A673 (cell line): ENCODE measurements at regions not wholly inside any gene's neighbourhood (a gene's known extent, or its start where the extent isn't known, plus 50 kb on each side); places are given as distances from the start of the nearest gene placed in this dataset.

Experiments
- BruUV-seq: library from RNA; stranded (reverse); fragments of 400-500 nt; replicated peaks from 2 replicates; lab custom pipeline; 2021; lab: Mats Ljungman, UMichigan
- CTCF ChIA-PET: fragments of 300-600 bp; sonication (Branson Sonifier 250); formaldehyde crosslinking; loops from one replicate; lab custom pipeline; 2022; ENCODE audit warnings: antibody characterized with exemption; lab: Charles Lee
- POLR2A ChIA-PET: fragments of 300-600 bp; sonication (Branson Sonifier 250); formaldehyde crosslinking; loops from one replicate; lab custom pipeline; 2022; ENCODE audit warnings: antibody characterized with exemption; ENCODE audit not compliant: low non-redundant PET; lab: Charles Lee
- DNase-seq: peaks from one replicate; pipeline ENCODE4 v3.0.0-alpha.2; 2015; ENCODE audit warnings: low spot score
- H3K27ac ChIP-seq: fragments of 200-600 bp; sonication (generic); 2 replicates; pipeline ENCODE4 v1.5.1; 2016; ENCODE audit warnings: mixed run types, low read depth, mild to moderate bottlenecking, mixed read lengths, antibody characterized with exemption, low read length; ENCODE audit not compliant: poor library complexity, severe bottlenecking
- H3K27me3 ChIP-seq: fragments of 200-600 bp; sonication (generic); replicated peaks from 2 replicates; pipeline ENCODE4 v1.6.1; 2017; ENCODE audit warnings: mixed run types, low read depth, mild to moderate bottlenecking, mixed read lengths, antibody characterized with exemption, low read length; ENCODE audit not compliant: insufficient read depth, poor library complexity
- H3K36me3 ChIP-seq: fragments of 200-600 bp; sonication (generic); 2 replicates; pipeline ENCODE4 v1.6.1; 2016; ENCODE audit warnings: mixed run types, mild to moderate bottlenecking, mixed read lengths, antibody characterized with exemption, low read length; ENCODE audit not compliant: insufficient read depth, poor library complexity, severe bottlenecking
- H3K4me1 ChIP-seq: fragments of 200-600 bp; sonication (generic); 2 replicates; pipeline ENCODE4 v1.6.1; 2017; ENCODE audit warnings: mixed run types, mild to moderate bottlenecking, mixed read lengths, antibody characterized with exemption, low read length; ENCODE audit not compliant: insufficient read depth, poor library complexity, severe bottlenecking
- H3K4me3 ChIP-seq: fragments of 200-600 bp; sonication (generic); 2 replicates; pipeline ENCODE4 v1.5.1; 2016; ENCODE audit warnings: low read depth, mixed run types, mild to moderate bottlenecking, mixed read lengths, low read length; ENCODE audit not compliant: poor library complexity, severe bottlenecking
- H3K9me3 ChIP-seq: fragments of 200-600 bp; sonication (generic); 2 replicates; pipeline ENCODE4 v1.6.1; 2016; ENCODE audit warnings: mixed run types, low read depth, mild to moderate bottlenecking, mixed read lengths, antibody characterized with exemption, low read length; ENCODE audit not compliant: poor library complexity, severe bottlenecking
- EZH2 ChIP-seq: fragments of 200-600 bp; sonication (generic); IDR thresholded peaks from 2 replicates; pipeline ENCODE4 v1.6.1; 2017; ENCODE audit warnings: borderline replicate concordance, low read depth, mild to moderate bottlenecking, mixed read lengths, antibody characterized with exemption, low read length; ENCODE audit not compliant: poor library complexity, severe bottlenecking
- intact Hi-C: fragments of 100-400 bp; cut with micrococcal nuclease; formaldehyde crosslinking; loops from one replicate; pipeline ENCODE4 v1.10.0; 2022; ENCODE audit not compliant: unreplicated experiment
- TF ChIP-seq, protein P1 (sequence below): fragments of 300-800, 200-600 bp; sonication (generic); conservative IDR thresholded peaks from 2 replicates; pipeline ENCODE4 v1.5.1; 2017; ENCODE audit warnings: low read depth, mild to moderate bottlenecking, antibody characterized with exemption, low read length, moderate library complexity, mixed read lengths

DNA sequence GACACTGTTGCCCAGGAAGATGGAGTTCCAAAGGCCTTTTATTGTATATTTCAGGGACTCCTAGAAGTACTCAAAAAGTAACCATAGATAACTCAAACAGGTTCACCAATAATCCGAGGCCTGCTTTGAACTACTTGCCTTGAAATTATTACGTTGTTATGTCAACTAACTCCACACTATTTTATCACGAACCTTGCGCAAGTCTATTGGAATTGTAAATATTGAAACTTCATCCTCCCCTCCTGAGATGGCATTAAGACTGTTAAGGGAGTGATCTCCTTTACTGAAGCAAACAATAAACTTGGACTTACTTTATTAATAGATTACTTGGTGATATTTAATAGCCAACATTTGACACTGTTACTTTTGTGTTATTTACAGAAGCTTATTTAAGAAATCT, 199.6 kb upstream of the GADL1 start:
- POLR2A ChIA-PET = interaction anchor here (0.6 kb wide), 1 partner anchor 18 kb away, joined by 3 read pairs; no protein-coding TSS in a partner anchor
- no peak for DNase-seq
- Histone ChIP-seq H3K27me3 (no peaks in the 10 kb centered on the region), H3K4me1 (no peaks in the 10 kb centered on the region), H3K36me3 (no peaks in the 10 kb centered on the region), H3K9me3 (no peaks in the 10 kb centered on the region), H3K27ac (no peak overlapping the region), H3K4me3 (no peak overlapping the region)
- TF ChIP-seq, protein P1, sequence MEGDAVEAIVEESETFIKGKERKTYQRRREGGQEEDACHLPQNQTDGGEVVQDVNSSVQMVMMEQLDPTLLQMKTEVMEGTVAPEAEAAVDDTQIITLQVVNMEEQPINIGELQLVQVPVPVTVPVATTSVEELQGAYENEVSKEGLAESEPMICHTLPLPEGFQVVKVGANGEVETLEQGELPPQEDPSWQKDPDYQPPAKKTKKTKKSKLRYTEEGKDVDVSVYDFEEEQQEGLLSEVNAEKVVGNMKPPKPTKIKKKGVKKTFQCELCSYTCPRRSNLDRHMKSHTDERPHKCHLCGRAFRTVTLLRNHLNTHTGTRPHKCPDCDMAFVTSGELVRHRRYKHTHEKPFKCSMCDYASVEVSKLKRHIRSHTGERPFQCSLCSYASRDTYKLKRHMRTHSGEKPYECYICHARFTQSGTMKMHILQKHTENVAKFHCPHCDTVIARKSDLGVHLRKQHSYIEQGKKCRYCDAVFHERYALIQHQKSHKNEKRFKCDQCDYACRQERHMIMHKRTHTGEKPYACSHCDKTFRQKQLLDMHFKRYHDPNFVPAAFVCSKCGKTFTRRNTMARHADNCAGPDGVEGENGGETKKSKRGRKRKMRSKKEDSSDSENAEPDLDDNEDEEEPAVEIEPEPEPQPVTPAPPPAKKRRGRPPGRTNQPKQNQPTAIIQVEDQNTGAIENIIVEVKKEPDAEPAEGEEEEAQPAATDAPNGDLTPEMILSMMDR = no peak
- TF ChIP-seq EZH2 = no peak
- CTCF ChIA-PET = no interaction called here
- no TSS peak for BruUV-seq
- intact Hi-C loops = no loop called here

DNA sequence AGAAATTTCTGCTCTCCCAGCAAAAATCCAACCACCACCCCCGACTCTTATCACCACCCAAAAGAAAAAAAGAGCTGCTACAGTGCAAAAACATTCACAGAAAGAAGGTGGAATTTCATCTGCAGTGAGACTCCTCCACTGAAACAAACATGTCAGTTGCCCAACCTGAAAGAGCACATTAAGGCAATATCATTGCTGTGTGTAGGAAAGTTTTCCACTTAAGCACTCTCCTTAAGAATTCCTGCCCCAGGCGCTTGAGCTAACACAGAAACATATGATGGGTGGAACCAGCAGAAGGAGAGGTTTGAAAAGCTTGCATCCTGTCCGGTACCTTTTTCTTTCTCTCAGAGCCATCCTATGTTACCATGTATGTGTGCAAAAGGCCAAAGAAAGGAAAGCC, 200.8 kb upstream of the GADL1 start:
- Histone ChIP-seq H3K27me3 (no peaks in the 10 kb centered on the region), H3K4me3 (no peak overlapping the region), H3K9me3 (no peaks in the 10 kb centered on the region), H3K27ac (no peak overlapping the region), H3K36me3 (no peaks in the 10 kb centered on the region), H3K4me1 (no peaks in the 10 kb centered on the region)
- no TSS peak for BruUV-seq
- no peak for DNase-seq
- intact Hi-C loops = no loop called here
- no peak for TF ChIP-seq EZH2
- TF ChIP-seq, protein P1 = no peak
- ChIA-PET POLR2A (no interaction called here), CTCF (no interaction called here)

DNA sequence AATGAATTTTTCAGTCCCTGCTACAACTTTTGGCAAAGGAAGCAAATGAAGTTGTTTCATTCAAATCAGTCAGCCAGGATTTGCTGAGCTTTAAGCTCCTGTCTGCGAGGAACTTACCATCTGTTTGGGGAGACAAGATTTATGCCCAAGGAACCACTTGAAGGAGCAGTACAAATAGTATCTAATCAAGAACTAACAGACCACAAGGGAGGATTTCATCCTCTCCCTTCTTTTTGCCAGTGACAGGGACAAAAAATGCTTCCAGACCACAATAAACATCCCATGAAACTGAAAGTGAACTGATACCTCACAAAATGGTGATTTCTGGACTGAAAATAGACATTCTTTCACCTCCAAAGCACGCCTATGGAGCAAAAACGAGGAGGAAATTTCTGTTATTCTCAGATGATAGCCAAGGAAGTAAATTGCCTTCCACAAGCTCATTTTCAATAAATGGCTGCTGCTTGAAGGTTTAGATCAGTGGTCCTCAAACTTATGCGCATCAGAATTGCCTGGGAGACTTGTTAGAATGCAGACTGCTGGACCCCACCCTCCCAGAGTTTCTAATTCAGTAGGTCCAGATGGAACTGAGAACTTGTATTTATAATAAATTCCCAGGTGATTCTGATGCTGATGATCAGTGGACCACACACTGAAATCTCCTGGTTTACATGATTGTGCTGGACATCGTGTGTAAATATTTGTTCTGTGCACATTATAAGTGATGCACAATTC, 202.4 kb upstream of the GADL1 start:
- Histone ChIP-seq H3K36me3 (no peaks in the 10 kb centered on the region), H3K9me3 (no peaks in the 10 kb centered on the region), H3K4me1 (no peaks in the 10 kb centered on the region), H3K4me3 (no peak overlapping the region), H3K27ac (no peak overlapping the region), H3K27me3 (no peaks in the 10 kb centered on the region)
- no TSS peak for BruUV-seq
- intact Hi-C loops = no loop called here
- CTCF ChIA-PET = no interaction called here
- TF ChIP-seq, protein P1 = no peak
- TF ChIP-seq EZH2 = no peak
- POLR2A ChIA-PET = interaction anchor here (0.6 kb wide), 1 partner anchor 497 kb away, joined by 4 read pairs; no protein-coding TSS in a partner anchor
- DNase-seq = no peak
